Mesendoderm (in vitro differentiated cells): ENCODE measurements at regions not wholly inside any gene's neighbourhood (a gene's known extent, or its start where the extent isn't known, plus 50 kb on each side); places are given as distances from the start of the nearest gene placed in this dataset.

Experiments used
- DNase-seq: peaks from one replicate; pipeline ENCODE4 v3.0.0; 2013
- H2AK5ac ChIP-seq: 2 replicates; pipeline ENCODE4 v1.6.1; 2013; ENCODE audit warnings: low read length, inconsistent platforms
- H2BK120ac ChIP-seq: 2 replicates; pipeline ENCODE4 v1.6.1; 2013; ENCODE audit warnings: low read depth, mild to moderate bottlenecking, low read length, moderate library complexity, mixed read lengths
- H2BK15ac ChIP-seq: replicated peaks from 2 replicates; pipeline ENCODE4 v1.6.1; 2013; ENCODE audit warnings: low read depth, mild to moderate bottlenecking, moderate library complexity
- H2BK5ac ChIP-seq: 2 replicates; pipeline ENCODE4 v1.6.1; 2013; ENCODE audit warnings: low read length, inconsistent platforms
- H3K18ac ChIP-seq: 2 replicates; pipeline ENCODE4 v1.6.1; 2013; ENCODE audit warnings: mild to moderate bottlenecking, low read length, mixed read lengths
- H3K23ac ChIP-seq: one replicate; pipeline ENCODE4 v1.6.1; 2013; ENCODE audit warnings: low read length
- H3K27ac ChIP-seq: 2 replicates; pipeline ENCODE4 v1.5.1; 2013; ENCODE audit warnings: low read depth, mild to moderate bottlenecking, inconsistent platforms, low read length, moderate library complexity
- H3K27me3 ChIP-seq: 2 replicates; pipeline ENCODE4 v1.6.1; 2013; ENCODE audit warnings: low read length, control low read depth, mild to moderate bottlenecking, inconsistent platforms; ENCODE audit not compliant: insufficient read depth, poor library complexity
- H3K36me3 ChIP-seq: 2 replicates; pipeline ENCODE4 v1.6.1; 2013; ENCODE audit warnings: low read length, inconsistent platforms; ENCODE audit not compliant: control insufficient read depth, insufficient read depth
- H3K4ac ChIP-seq: one replicate; pipeline ENCODE4 v1.6.1; 2013; ENCODE audit warnings: low read depth, mild to moderate bottlenecking, low read length, moderate library complexity
- H3K4me1 ChIP-seq: 2 replicates; pipeline ENCODE4 v1.6.1; 2013; ENCODE audit warnings: low read depth, low read length, inconsistent platforms; ENCODE audit not compliant: control insufficient read depth
- H3K4me2 ChIP-seq: 2 replicates; pipeline ENCODE4 v1.6.1; 2013; ENCODE audit warnings: low read length
- H3K4me3 ChIP-seq: 2 replicates; pipeline ENCODE4 v1.5.1; 2013; ENCODE audit warnings: mild to moderate bottlenecking, low read length
- H3K56ac ChIP-seq: one replicate; pipeline ENCODE4 v1.6.1; 2013; ENCODE audit warnings: low read length
- H3K79me1 ChIP-seq: 2 replicates; pipeline ENCODE4 v1.6.1; 2013; ENCODE audit warnings: low read length, inconsistent platforms
- H3K79me2 ChIP-seq: 2 replicates; pipeline ENCODE4 v1.6.1; 2013; ENCODE audit warnings: mild to moderate bottlenecking, low read length; ENCODE audit not compliant: control insufficient read depth, insufficient read depth
- H3K9ac ChIP-seq: 2 replicates; pipeline ENCODE4 v1.6.1; 2013; ENCODE audit warnings: low read length, inconsistent platforms
- H4K5ac ChIP-seq: one replicate; pipeline ENCODE4 v1.6.1; 2013; ENCODE audit warnings: low read length
- H4K8ac ChIP-seq: one replicate; pipeline ENCODE4 v1.6.1; 2013; ENCODE audit warnings: low read depth, mild to moderate bottlenecking, control low read depth, low read length, moderate library complexity
- WGBS: extraction: QIAGEN DNeasy Blood & Tissue Kit; methylation state at CpG from one replicate; pipeline ENCODE4 v1.1.7; 2013; ENCODE audit warnings: low lambda C conversion rate, missing lambda C conversion rate; ENCODE audit not compliant: insufficient coverage; ENCODE audit errors: extremely low coverage; 5-methylcytosine and 5-hydroxymethylcytosine counted together

GRCh38 chr18:60599995-60600394, 227.4 kb upstream of the MC4R start:
- no peaks in the 10 kb centered on the region for H3K27me3 ChIP-seq
- no peak overlapping the region for H3K23ac ChIP-seq
- no peak overlapping the region for H3K4me2 ChIP-seq
- no peaks in the 10 kb centered on the region for H3K79me1 ChIP-seq
- H3K56ac ChIP-seq = no peak overlapping the region
- no peak overlapping the region for H2BK5ac ChIP-seq
- no peaks in the 10 kb centered on the region for H3K4me1 ChIP-seq
- H2AK5ac ChIP-seq = no peak overlapping the region
- no peak overlapping the region for H3K4me3 ChIP-seq
- no peaks in the 10 kb centered on the region for H3K36me3 ChIP-seq
- no peak overlapping the region for H3K27ac ChIP-seq
- no peak overlapping the region for H3K4ac ChIP-seq
- H2BK120ac ChIP-seq = no peak overlapping the region
- no peaks in the 10 kb centered on the region for H3K79me2 ChIP-seq
- no CpG with 5 or more reads among the region's 2 CpGs for whole genome bisulfite sequencing
- no peak overlapping the region for H3K18ac ChIP-seq
- no peak overlapping the region for H4K5ac ChIP-seq
- DNase-seq = no peak
- no peak overlapping the region for H3K9ac ChIP-seq
- H2BK15ac ChIP-seq = no peak overlapping the region
- no peak overlapping the region for H4K8ac ChIP-seq

GRCh38 chr18:60601249-60601648, 228.7 kb upstream of the MC4R start:
- Histone ChIP-seq H4K5ac (no peak overlapping the region), H3K18ac (no peak overlapping the region), H3K4me1 (no peaks in the 10 kb centered on the region), H2AK5ac (no peak overlapping the region), H4K8ac (no peak overlapping the region), H2BK15ac (no peak overlapping the region), H2BK120ac (no peak overlapping the region), H2BK5ac (no peak overlapping the region), H3K36me3 (no peaks in the 10 kb centered on the region), H3K4me3 (no peak overlapping the region), H3K4me2 (no peak overlapping the region), H3K23ac (no peak overlapping the region), H3K27me3 (no peaks in the 10 kb centered on the region), H3K79me1 (no peaks in the 10 kb centered on the region), H3K9ac (no peak overlapping the region), H3K27ac (no peak overlapping the region), H3K4ac (no peak overlapping the region), H3K79me2 (no peaks in the 10 kb centered on the region), H3K56ac (no peak overlapping the region)
- no peak for DNase-seq
- WGBS = no CpG with 5 or more reads among the region's 2 CpGs

- Histone ChIP-seq H3K4me1 (no peaks in the 10 kb centered on the region), H4K8ac (no peak overlapping the region), H2BK120ac (no peak overlapping the region), H3K4me2 (no peak overlapping the region), H3K36me3 (no peaks in the 10 kb centered on the region), H3K9ac (no peak overlapping the region), H2AK5ac (no peak overlapping the region), H3K56ac (no peak overlapping the region), H3K79me2 (no peaks in the 10 kb centered on the region), H4K5ac (no peak overlapping the region), H3K79me1 (no peaks in the 10 kb centered on the region), H3K18ac (no peak overlapping the region), H3K23ac (no peak overlapping the region), H3K4me3 (no peak overlapping the region), H2BK15ac (no peak overlapping the region), H3K4ac (no peak overlapping the region), H3K27ac (no peak overlapping the region), H3K27me3 (no peaks in the 10 kb centered on the region), H2BK5ac (no peak overlapping the region)
- WGBS = no CpG with 5 or more reads among the region's 5 CpGs
- no peak for DNase-seq
Observed at GRCh38 chr18:60623331-60623730, 250.8 kb upstream of the MC4R start.

DNA sequence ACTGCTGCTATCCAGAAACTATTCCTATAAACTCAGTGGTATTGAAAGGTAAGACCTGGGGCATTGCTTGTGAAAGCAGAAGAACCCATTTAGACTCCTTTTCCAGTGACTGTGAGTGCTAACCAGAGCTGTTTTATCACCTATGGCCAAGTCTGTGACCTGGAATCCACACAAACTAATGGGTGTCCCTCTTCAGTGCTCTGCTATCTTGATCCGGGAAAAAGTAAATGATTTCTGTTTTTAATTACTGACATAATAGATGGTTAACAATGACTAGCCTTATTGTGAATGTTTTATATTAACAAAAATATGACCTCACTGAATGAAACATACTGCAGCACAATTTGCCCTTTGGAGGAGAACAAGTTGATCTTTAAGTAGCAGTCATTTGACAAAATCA, 251.6 kb upstream of the MC4R start:
- no peak overlapping the region for H4K5ac ChIP-seq
- H3K79me1 ChIP-seq = no peaks in the 10 kb centered on the region
- no peaks in the 10 kb centered on the region for H3K27me3 ChIP-seq
- no peak overlapping the region for H3K4me3 ChIP-seq
- H3K18ac ChIP-seq = no peak overlapping the region
- H4K8ac ChIP-seq = no peak overlapping the region
- H2AK5ac ChIP-seq = no peak overlapping the region
- no peaks in the 10 kb centered on the region for H3K36me3 ChIP-seq
- H2BK5ac ChIP-seq = no peak overlapping the region
- no peak overlapping the region for H3K56ac ChIP-seq
- H2BK15ac ChIP-seq = no peak overlapping the region
- H3K9ac ChIP-seq = no peak overlapping the region
- no peak overlapping the region for H3K23ac ChIP-seq
- no peak overlapping the region for H3K4ac ChIP-seq
- H3K27ac ChIP-seq = no peak overlapping the region
- no peaks in the 10 kb centered on the region for H3K79me2 ChIP-seq
- H3K4me1 ChIP-seq = no peaks in the 10 kb centered on the region
- no peak overlapping the region for H2BK120ac ChIP-seq
- DNase-seq = peak; percentile 3
- no peak overlapping the region for H3K4me2 ChIP-seq
- WGBS = no CpG with 5 or more reads among the region's 1 CpG

- Histone ChIP-seq H4K8ac (no peak overlapping the region), H3K23ac (no peak overlapping the region), H2BK15ac (no peak overlapping the region), H3K9ac (no peak overlapping the region), H3K27me3 (no peaks in the 10 kb centered on the region), H3K4me3 (no peak overlapping the region), H3K79me1 (no peaks in the 10 kb centered on the region), H3K27ac (no peak overlapping the region), H3K56ac (no peak overlapping the region), H3K79me2 (no peaks in the 10 kb centered on the region), H4K5ac (no peak overlapping the region), H2AK5ac (no peak overlapping the region), H3K4me2 (no peak overlapping the region), H3K4me1 (no peaks in the 10 kb centered on the region), H3K4ac (no peak overlapping the region), H2BK5ac (no peak overlapping the region), H2BK120ac (no peak overlapping the region), H3K18ac (no peak overlapping the region), H3K36me3 (no peaks in the 10 kb centered on the region)
- no peak for DNase-seq
- WGBS = no CpG with 5 or more reads among the region's 1 CpG
Observed at GRCh38 chr18:60639836-60640235, 267.3 kb upstream of the MC4R start.

DNA sequence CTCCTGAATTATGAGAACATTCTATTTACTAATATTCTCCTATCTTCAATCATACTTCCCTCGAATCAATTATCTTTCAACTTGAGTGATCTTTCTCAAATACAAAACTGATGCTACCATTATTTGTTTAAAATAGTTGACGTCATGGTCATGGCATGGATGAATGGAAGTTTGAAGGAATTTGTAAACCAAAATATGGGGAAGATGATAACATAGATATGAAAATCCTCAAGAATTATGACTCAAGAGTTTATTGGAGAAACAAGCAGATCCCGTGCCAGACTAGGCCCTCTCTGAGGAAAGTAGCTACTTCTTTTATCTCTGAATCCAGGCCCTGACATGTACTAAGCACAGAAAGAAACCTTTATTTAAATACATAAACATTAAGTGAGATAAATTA, 270.4 kb upstream of the MC4R start:
- Histone ChIP-seq H3K18ac (no peak overlapping the region), H3K4ac (no peak overlapping the region), H2AK5ac (no peak overlapping the region), H3K9ac (no peak overlapping the region), H3K79me2 (no peaks in the 10 kb centered on the region), H3K4me1 (no peaks in the 10 kb centered on the region), H4K5ac (no peak overlapping the region), H2BK15ac (no peak overlapping the region), H3K27ac (no peak overlapping the region), H3K79me1 (no peaks in the 10 kb centered on the region), H2BK120ac (no peak overlapping the region), H3K27me3 (no peaks in the 10 kb centered on the region), H3K36me3 (no peaks in the 10 kb centered on the region), H3K56ac (no peak overlapping the region), H3K23ac (no peak overlapping the region), H2BK5ac (no peak overlapping the region), H3K4me2 (no peak overlapping the region), H4K8ac (no peak overlapping the region), H3K4me3 (no peak overlapping the region)
- 100% methylated on average over 1 of the region's 3 CpGs for WGBS
- no peak for DNase-seq
